Sigmoid colon (tissue), 6 donors: ENCODE measurements at regions not wholly inside any gene's neighbourhood (a gene's known extent, or its start where the extent isn't known, plus 50 kb on each side); places are given as distances from the start of the nearest gene placed in this dataset.

Experiments used
- DNase-seq: peaks from one replicate; pipeline ENCODE4 v3.0.0-alpha.2; 2019
- H3K27ac ChIP-seq, 4 donors: fragments of 200-600 bp; sonication (generic); one replicate each; pipeline ENCODE4 v1.5.1; 2016 to 2019; ENCODE audit warnings: mild to moderate bottlenecking in 1 of 4
- H3K27me3 ChIP-seq, 3 donors: fragments of 200-600 bp; sonication (generic); one replicate each; pipeline ENCODE4 v1.5.1; 2019; ENCODE audit warnings: mild to moderate bottlenecking in 1 of 3
- H3K36me3 ChIP-seq, 4 donors: fragments of 200-600 bp; sonication (generic); one replicate each; pipeline ENCODE4 v1.5.1; 2016 to 2019
- H3K4me1 ChIP-seq, 4 donors: fragments of 200-600 bp; sonication (generic); one replicate each; pipeline ENCODE4 v1.5.1; 2017 to 2019
- H3K4me3 ChIP-seq, 4 donors: fragments of 200-600 bp; sonication (generic); one replicate each; pipeline ENCODE4 v1.5.1; 2017 to 2019; ENCODE audit warnings: mild to moderate bottlenecking in 2 of 4, moderate library complexity in 1 of 4
- H3K9me3 ChIP-seq, 4 donors: fragments of 200-600 bp in 3 of 4; sonication (generic) in 3 of 4; one replicate each; pipeline versions ENCODE4 v1.5.1 to v1.6.1; 2013 to 2019
- EP300 ChIP-seq, 4 donors: sonication (generic); formaldehyde crosslinking; IDR thresholded peaks; one replicate each; pipeline ENCODE4 v1.6.1; 2017; ENCODE audit warnings: antibody characterized with exemption in 4 of 4
- POLR2A ChIP-seq, 2 donors: fragments of 450-650 bp; IDR thresholded peaks; one replicate each; pipeline ENCODE4 v1.6.1; 2016; ENCODE audit warnings: antibody characterized with exemption in 2 of 2, mild to moderate bottlenecking in 2 of 2, moderate library complexity in 2 of 2
- POLR2AphosphoS5 ChIP-seq, 4 donors: sonication (generic); formaldehyde crosslinking; IDR thresholded peaks; one replicate each; pipeline ENCODE4 v1.6.1; 2017; ENCODE audit warnings: antibody characterized with exemption in 4 of 4
- WGBS, 2 donors: extraction: QIAGEN DNeasy Blood & Tissue Kit; methylation state at CpG; one replicate each; pipeline ENCODE4 v1.1.7; 2013; 5-methylcytosine and 5-hydroxymethylcytosine counted together
- intact Hi-C: fragments of 100-400 bp; cut with DNase I; formaldehyde crosslinking; loops from one replicate; pipeline ENCODE4 v1.15.1; 2023
- TF ChIP-seq, protein P1 (sequence below), 4 experiments: fragments of 450-650 bp in 3 of 4; fragments of 200-600 bp in 1 of 4; IDR thresholded peaks; one replicate each; pipeline ENCODE4 v1.5.1; 2016 to 2019; ENCODE audit warnings: antibody characterized with exemption in 4 of 4, mild to moderate bottlenecking in 3 of 4, moderate library complexity in 2 of 4
- donor health status: healthy with polysubstance abuse.
- donor health status: healthy.

DNA sequence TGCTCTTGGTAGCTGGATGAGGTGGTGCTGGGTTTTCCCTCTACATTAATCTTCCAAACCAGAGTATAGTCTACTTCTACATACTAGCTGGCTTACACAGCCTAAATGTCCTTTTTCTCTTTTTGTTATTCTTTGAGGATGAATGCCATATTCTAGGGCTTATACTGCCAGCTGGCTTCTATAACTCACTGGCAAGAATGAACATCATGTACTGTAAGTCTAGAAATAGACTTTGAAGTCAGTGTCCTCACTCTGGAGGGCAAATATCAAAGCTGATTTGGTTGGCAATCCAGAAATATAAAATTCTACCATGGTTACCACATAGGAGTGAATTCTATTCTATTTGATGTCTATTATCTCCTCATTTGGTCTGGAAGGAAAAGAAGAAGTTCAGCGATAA, 251.7 kb upstream of the TYRP1 start:
- H3K36me3 ChIP-seq = no peaks in the 10 kb centered on the region
- DNase-seq = no peak
- no peak overlapping the region for H3K4me3 ChIP-seq
- no peaks in the 10 kb centered on the region for H3K4me1 ChIP-seq
- no peak overlapping the region for H3K27ac ChIP-seq
- intact Hi-C loops = no loop called here
- 90 to 96% methylated on average over 1 of the region's 1 CpG for WGBS, 2 donors
- no peaks in the 10 kb centered on the region for H3K27me3 ChIP-seq
- TF ChIP-seq EP300 (IDR thresholded peaks at IDR 0.05) (no peak), POLR2A (IDR thresholded peaks at IDR 0.05) (no peak), POLR2AphosphoS5 (IDR thresholded peaks at IDR 0.05) (no peak)
- TF ChIP-seq, protein P1, sequence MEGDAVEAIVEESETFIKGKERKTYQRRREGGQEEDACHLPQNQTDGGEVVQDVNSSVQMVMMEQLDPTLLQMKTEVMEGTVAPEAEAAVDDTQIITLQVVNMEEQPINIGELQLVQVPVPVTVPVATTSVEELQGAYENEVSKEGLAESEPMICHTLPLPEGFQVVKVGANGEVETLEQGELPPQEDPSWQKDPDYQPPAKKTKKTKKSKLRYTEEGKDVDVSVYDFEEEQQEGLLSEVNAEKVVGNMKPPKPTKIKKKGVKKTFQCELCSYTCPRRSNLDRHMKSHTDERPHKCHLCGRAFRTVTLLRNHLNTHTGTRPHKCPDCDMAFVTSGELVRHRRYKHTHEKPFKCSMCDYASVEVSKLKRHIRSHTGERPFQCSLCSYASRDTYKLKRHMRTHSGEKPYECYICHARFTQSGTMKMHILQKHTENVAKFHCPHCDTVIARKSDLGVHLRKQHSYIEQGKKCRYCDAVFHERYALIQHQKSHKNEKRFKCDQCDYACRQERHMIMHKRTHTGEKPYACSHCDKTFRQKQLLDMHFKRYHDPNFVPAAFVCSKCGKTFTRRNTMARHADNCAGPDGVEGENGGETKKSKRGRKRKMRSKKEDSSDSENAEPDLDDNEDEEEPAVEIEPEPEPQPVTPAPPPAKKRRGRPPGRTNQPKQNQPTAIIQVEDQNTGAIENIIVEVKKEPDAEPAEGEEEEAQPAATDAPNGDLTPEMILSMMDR (IDR thresholded peaks at IDR 0.05) = no peak
- no peaks in the 10 kb centered on the region for H3K9me3 ChIP-seq

DNA sequence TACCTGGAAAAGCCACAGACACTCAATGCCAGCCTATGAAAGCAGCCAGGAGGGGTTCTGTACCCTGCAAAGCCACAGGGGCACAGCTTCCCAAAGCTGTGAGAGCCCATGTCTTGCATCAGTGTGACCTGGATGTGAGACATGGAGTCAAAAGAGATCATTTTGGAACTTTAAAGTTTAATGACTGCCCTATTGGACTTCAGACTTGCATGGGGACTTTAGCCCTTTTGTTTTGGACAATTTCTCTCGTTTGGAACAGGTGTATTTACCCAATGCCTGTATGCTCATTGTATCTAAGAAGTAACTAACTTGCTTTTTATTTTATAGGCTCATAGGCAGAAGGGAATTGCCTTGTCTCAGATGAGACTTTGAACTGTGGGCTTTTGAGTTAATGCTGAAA, 244.9 kb upstream of the TYRP1 start:
- Histone ChIP-seq H3K4me3 (no peak overlapping the region), H3K4me1 (no peaks in the 10 kb centered on the region), H3K36me3 (no peaks in the 10 kb centered on the region), H3K9me3 (no peaks in the 10 kb centered on the region), H3K27ac (no peak overlapping the region), H3K27me3 (no peaks in the 10 kb centered on the region)
- no peak for DNase-seq
- TF ChIP-seq EP300 (IDR thresholded peaks at IDR 0.05) = no peak
- TF ChIP-seq POLR2A (IDR thresholded peaks at IDR 0.05) = no peak
- no peak for TF ChIP-seq POLR2AphosphoS5 (IDR thresholded peaks at IDR 0.05)
- TF ChIP-seq, protein P1 (IDR thresholded peaks at IDR 0.05) = no peak
- WGBS, 2 donors = 15 to 57% methylated on average over 1 of the region's 1 CpG
- intact Hi-C loops = no loop called here

DNA sequence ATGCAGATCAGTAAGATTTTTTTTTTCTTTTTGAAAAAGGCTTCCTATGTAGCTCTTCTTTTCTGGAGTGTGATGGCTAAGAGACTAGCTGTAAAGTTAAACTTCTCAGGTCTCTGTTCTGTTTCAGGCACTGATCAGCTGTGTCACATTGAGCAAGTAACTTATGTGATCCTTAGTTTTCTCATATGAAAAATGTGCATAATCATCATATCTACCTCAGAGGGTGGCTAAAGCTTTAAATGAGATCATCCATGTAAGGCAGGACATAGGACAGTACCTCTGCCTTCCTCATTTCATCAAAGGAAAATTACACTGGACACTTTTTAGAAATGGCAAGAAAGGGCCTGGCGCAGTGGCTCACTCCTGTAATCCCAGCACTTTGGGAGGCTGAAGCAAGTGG, 235.9 kb upstream of the TYRP1 start:
- Histone ChIP-seq H3K4me3 (no peak overlapping the region), H3K27ac (no peak overlapping the region), H3K9me3 (no peaks in the 10 kb centered on the region), H3K27me3 (no peaks in the 10 kb centered on the region), H3K4me1 (no peaks in the 10 kb centered on the region), H3K36me3 (no peaks in the 10 kb centered on the region)
- WGBS, 2 donors = 96 to 98% methylated on average over 1 of the region's 1 CpG
- intact Hi-C loops = no loop called here
- TF ChIP-seq EP300 (IDR thresholded peaks at IDR 0.05) (no peak), POLR2A (IDR thresholded peaks at IDR 0.05) (no peak), POLR2AphosphoS5 (IDR thresholded peaks at IDR 0.05) (no peak)
- TF ChIP-seq, protein P1 (IDR thresholded peaks at IDR 0.05) = no peak
- no peak for DNase-seq

DNA sequence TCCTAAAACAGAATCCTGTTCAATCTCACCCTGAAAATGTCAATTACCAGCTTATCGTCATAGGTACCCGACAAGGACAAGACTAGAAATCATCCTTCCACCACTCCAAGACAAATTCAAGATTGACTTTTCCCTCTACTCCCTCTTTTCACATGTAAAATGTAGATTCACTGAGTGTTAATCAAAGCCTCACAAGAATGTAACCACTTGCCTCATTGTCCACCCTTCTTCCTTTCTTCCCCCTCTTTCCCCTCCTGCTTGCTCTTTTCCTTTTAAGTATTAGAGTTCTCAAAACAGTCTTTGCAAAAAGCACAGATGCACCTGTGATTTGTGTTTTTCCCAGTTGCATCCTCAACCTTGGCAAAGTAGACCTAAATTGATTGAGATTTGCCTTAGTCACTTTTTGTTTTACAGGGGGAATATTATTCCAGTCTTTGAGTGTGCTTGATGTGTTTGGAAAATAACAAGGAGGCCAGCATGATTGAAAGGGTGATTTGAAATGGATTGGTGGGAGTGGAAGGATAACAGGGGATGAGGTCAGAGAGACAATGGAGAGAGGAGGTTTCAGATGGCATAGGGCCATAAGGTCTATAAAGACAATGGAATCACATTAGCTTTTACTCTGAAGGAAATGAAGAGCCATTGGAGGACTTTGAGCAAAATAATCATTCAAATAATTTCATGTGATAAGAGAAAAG, 231.3 kb upstream of the TYRP1 start:
- H3K4me1 ChIP-seq = no peaks in the 10 kb centered on the region
- WGBS, 2 donors = 92 to 93% methylated on average over 2 of the region's 2 CpGs
- DNase-seq = no peak
- H3K27ac ChIP-seq = no peak overlapping the region
- H3K4me3 ChIP-seq = no peak overlapping the region
- TF ChIP-seq EP300 (IDR thresholded peaks at IDR 0.05) (no peak), POLR2AphosphoS5 (IDR thresholded peaks at IDR 0.05) (no peak), POLR2A (IDR thresholded peaks at IDR 0.05) (no peak)
- TF ChIP-seq, protein P1 (IDR thresholded peaks at IDR 0.05) = no peak
- H3K9me3 ChIP-seq = no peaks in the 10 kb centered on the region
- H3K36me3 ChIP-seq = no peaks in the 10 kb centered on the region
- intact Hi-C loops = no loop called here
- no peaks in the 10 kb centered on the region for H3K27me3 ChIP-seq

DNA sequence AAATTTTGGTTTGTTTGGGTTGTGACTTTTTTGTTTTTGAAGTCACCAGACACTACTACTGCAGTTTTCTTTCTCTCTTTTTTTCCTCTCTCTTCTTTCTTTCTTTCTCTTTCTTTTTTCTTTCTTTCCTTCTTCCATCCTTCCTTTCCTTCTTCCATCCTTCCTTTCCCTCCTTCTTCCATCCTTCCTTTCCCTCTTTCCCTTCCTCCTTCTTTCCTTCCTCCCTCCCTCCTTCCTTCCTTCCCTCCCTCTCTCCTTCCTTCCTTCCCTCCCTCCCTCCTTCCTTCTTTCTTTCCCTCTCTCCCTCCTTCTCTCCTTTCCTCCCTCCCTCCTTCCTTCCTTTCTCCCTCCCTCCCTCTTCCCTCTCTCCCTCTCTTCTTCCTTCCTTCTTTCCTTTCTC, 230.3 kb upstream of the TYRP1 start:
- no peak for DNase-seq
- Histone ChIP-seq H3K4me1 (no peaks in the 10 kb centered on the region), H3K4me3 (no peak overlapping the region), H3K27ac (no peak overlapping the region), H3K9me3 (no peaks in the 10 kb centered on the region), H3K36me3 (no peaks in the 10 kb centered on the region), H3K27me3 (no peaks in the 10 kb centered on the region)
- no peak for TF ChIP-seq EP300 (IDR thresholded peaks at IDR 0.05)
- intact Hi-C loops = no loop called here
